Heart left ventricle (tissue), 16 donors: ENCODE measurements at regions not wholly inside any gene's neighbourhood (a gene's known extent, or its start where the extent isn't known, plus 50 kb on each side); places are given as distances from the start of the nearest gene placed in this dataset.

ENCODE experiments used
- ATAC-seq, 4 donors: fragments of 200-7000 bp; cut with Tn5 transposase; one replicate each; pipeline ENCODE4 v1.9.1; 2020 to 2022; ENCODE audit warnings: moderate library complexity in 4 of 4, mild to moderate bottlenecking in 3 of 4, moderate number of reproducible peaks in 1 of 4
- DNase-seq, 5 donors: peaks; one replicate each; pipeline ENCODE4 v3.0.0-alpha.2; 2020
- H3K27ac ChIP-seq, 12 donors: fragments of 200-600 bp; sonication (generic) in 4 of 12; one replicate each; pipeline versions ENCODE4 v1.5.0 to v1.8.0; 2016 to 2022; ENCODE audit warnings: mild to moderate bottlenecking in 2 of 12
- H3K27me3 ChIP-seq, 9 donors: fragments of 200-600 bp; sonication (generic) in 2 of 9; one replicate each; pipeline versions ENCODE4 v1.5.1 to v1.8.0; 2016 to 2022; ENCODE audit warnings: mild to moderate bottlenecking in 3 of 9
- H3K36me3 ChIP-seq, 9 donors: fragments of 200-600 bp; sonication (generic) in 2 of 9; one replicate each; pipeline versions ENCODE4 v1.5.0 to v1.8.0; 2018 to 2022; ENCODE audit warnings: mild to moderate bottlenecking in 2 of 9
- H3K4me1 ChIP-seq, 12 donors: fragments of 200-600 bp; sonication (generic) in 4 of 12; one replicate each; pipeline versions ENCODE4 v1.5.0 to v1.8.0; 2016 to 2022; ENCODE audit warnings: mild to moderate bottlenecking in 3 of 12
- H3K4me3 ChIP-seq, 12 donors: fragments of 200-600 bp; sonication (generic) in 4 of 12; one replicate each; pipeline versions ENCODE4 v1.5.0 to v1.8.0; 2017 to 2022; ENCODE audit warnings: mild to moderate bottlenecking in 9 of 12, moderate library complexity in 4 of 12
- H3K9me3 ChIP-seq, 12 donors: fragments of 200-600 bp; sonication (generic) in 4 of 12; one replicate each; pipeline versions ENCODE4 v1.5.0 to v1.8.0; 2016 to 2022; ENCODE audit warnings: mild to moderate bottlenecking in 1 of 12
- CTCF ChIP-seq, 12 donors: fragments of 200-600 bp; sonication (generic) in 4 of 12; IDR thresholded peaks; one replicate each; pipeline versions ENCODE4 v1.5.0 to v1.8.0; 2018 to 2022; ENCODE audit warnings: antibody characterized with exemption in 12 of 12, mild to moderate bottlenecking in 5 of 12
- POLR2A ChIP-seq, 2 donors: fragments of 450-650 bp; IDR thresholded peaks; one replicate each; pipeline ENCODE4 v1.6.1; 2017; ENCODE audit warnings: antibody characterized with exemption in 2 of 2, mild to moderate bottlenecking in 2 of 2, moderate library complexity in 2 of 2
- WGBS, 4 donors: extraction: QIAGEN DNeasy Blood & Tissue Kit in 2 of 4; methylation state at CpG; one replicate each; pipeline versions ENCODE4 v1.1.5 to v1.1.7; 2013 to 2018; 5-methylcytosine and 5-hydroxymethylcytosine counted together
- intact Hi-C, 10 donors: fragments of 100-400 bp; cut with DNase I; formaldehyde crosslinking; loops; one replicate each; pipeline versions ENCODE4 v1.11.1 to v1.14.2; 2022
- donor health status: ischemic (EF 13 %, LVEDD 7.1; RV severe dilation, severe dysfunction).
- donor health status: healthy with polysubstance abuse.
- donor health status: DM: no; HTN: yes; CAD: no.
- donor health status: DM: no; HTN: no; CAD: no.
- donor health status: ischemic (EF 25% LVEDD 6.9; RV normal size, moderate dysfunction).
- donor health status: ischemic (EF 25% LVEDD 5.7; RV mildly dilated, moderate dysfunction).
- donor health status: healthy.
- donor health status: DM: yes; HTN: yes; CAD: no.
- donor health status: ischemic (EF 35%, LVEDD 5.7; RV mildly dilated, moderate dysfunction).
- donor health status: nonischemic (EF 11% LVEDD 7.7; RV severe dilation, severe dysfunction).
- donor health status: DM: yes; HTN: yes; CAD: no.
- donor health status: PGD.
- donor health status: ischemic (EF 29% LVEDD 5.4; RV normal size, mild dysfunction).
- donor health status: nonischemic (EF 23%, LVEDD 6.1; RV moderate dilation, normal function).

GRCh38 chr6:43949551-43949991, 177.7 kb downstream of the MRPL14 start:
- TF ChIP-seq POLR2A (IDR thresholded peaks at IDR 0.05) (no peak), CTCF (IDR thresholded peaks at IDR 0.05) (no peak)
- Histone ChIP-seq H3K9me3 (peaks cover 0 to 21% (median 10%) of the 10 kb centered on the region in 12 donors), H3K27ac (no peak overlapping the region), H3K36me3 (no peaks in the 10 kb centered on the region), H3K4me1 (peaks cover 0 to 25% (median 3%) of the 10 kb centered on the region in 12 donors), H3K27me3 (peaks cover 0 to 7% (median 0%) of the 10 kb centered on the region in 9 donors), H3K4me3 (no peak overlapping the region)
- WGBS, 4 donors: 75 to 93% (median 87%) methylated on average over 2 of the region's 2 CpGs
- intact Hi-C loops: loop anchor here in 3 of 10 donors (5.0 to 10.0 kb wide), 3 partner anchors 92 to 285 kb away; no protein-coding TSS in a partner anchor
- ATAC-seq (no peak), DNase-seq (no peak)

- 80 to 85% (median 82%) methylated on average over 4 to 5 of the region's 5 CpGs for WGBS, 4 donors
- intact Hi-C loops: loop anchor here in 3 of 10 donors (5.0 to 10.0 kb wide), 3 partner anchors 92 to 284 kb away; no protein-coding TSS in a partner anchor
Measured at GRCh38 chr6:43948527-43949485, 178.4 kb downstream of the MRPL14 start.

GRCh38 chr6:43947860-43948259, 177.8 kb downstream of the VEGFA start:
- DNase-seq: no peak
- intact Hi-C loops: loop anchor here in 3 of 10 donors (5.0 to 10.0 kb wide), 3 partner anchors 91 to 283 kb away; no protein-coding TSS in a partner anchor
- 83 to 92% (median 89%) methylated on average over 3 of the region's 3 CpGs for WGBS, 4 donors

More at GRCh38 chr6:43948527-43949485, 178.4 kb downstream of the MRPL14 start:
- no peak for TF ChIP-seq CTCF (IDR thresholded peaks at IDR 0.05)
- TF ChIP-seq POLR2A (IDR thresholded peaks at IDR 0.05): no peak
- H3K27me3 ChIP-seq: no peaks in the 10 kb centered on the region
- no peaks in the 10 kb centered on the region for H3K36me3 ChIP-seq
- H3K27ac ChIP-seq: peak overlapping the region in 3 of 12 donors; percentile 5 to 37 (median 24)
- H3K4me1 ChIP-seq: peaks cover 0 to 20% (median 3%) of the 10 kb centered on the region in 12 donors
- peaks cover 0 to 23% (median 10%) of the 10 kb centered on the region in 12 donors for H3K9me3 ChIP-seq
- ATAC-seq (no peak), DNase-seq (no peak)
- H3K4me3 ChIP-seq: no peak overlapping the region

More at GRCh38 chr6:43947860-43948259, 177.8 kb downstream of the VEGFA start:
- no peak overlapping the region for H3K27ac ChIP-seq
- TF ChIP-seq POLR2A (IDR thresholded peaks at IDR 0.05) (no peak), CTCF (IDR thresholded peaks at IDR 0.05) (no peak)
- no peak overlapping the region for H3K4me3 ChIP-seq
- H3K27me3 ChIP-seq: no peaks in the 10 kb centered on the region
- ATAC-seq: no peak
- H3K4me1 ChIP-seq: peaks cover 0 to 17% (median 3%) of the 10 kb centered on the region in 12 donors
- H3K9me3 ChIP-seq: peaks cover 0 to 23% (median 10%) of the 10 kb centered on the region in 12 donors
- no peaks in the 10 kb centered on the region for H3K36me3 ChIP-seq
